ENCODE measurements at regions not wholly inside any gene's neighbourhood (a gene's known extent, or its start where the extent isn't known, plus 50 kb on each side); places are given as distances from the start of the nearest gene placed in this dataset.

DNA sequence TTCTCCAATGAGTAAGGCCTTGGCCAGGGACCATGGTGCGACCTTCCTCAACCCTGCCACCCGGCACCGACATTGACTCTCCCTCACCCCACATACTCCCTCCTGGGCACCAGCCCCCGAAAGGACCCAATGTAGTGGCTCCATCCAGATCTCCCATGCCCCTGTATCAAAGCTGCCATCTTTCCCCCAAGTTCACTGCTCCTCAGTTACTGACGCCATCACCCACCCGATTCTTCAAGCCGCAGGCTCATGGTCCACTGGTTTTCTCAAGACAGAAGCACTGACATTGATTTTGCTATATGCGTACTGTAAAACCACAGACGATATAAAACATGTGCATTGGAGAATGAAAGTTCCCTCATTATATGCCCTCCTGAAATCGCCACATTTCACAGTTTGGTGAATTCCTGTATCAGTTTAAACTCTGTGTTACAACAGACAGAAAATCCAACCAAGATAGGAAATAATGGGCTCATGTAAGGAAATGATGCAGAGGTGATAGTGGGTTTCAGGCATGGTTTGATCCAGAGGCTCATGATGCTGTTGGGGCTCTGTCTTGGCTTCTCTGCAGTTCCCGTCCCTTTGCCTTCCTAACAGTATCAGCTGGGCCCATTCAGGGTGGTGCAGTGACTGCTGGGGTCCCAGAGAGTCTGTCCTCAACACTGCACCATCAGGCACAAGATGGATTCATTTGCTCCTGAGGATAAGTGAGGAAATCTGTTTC, 207.3 kb upstream of the IER5L start:
- H3K27me3 Mint-ChIP-seq: peaks cover 4% of the 10 kb centered on the region
- intact Hi-C loops (cut with micrococcal nuclease): no loop called here

DNA sequence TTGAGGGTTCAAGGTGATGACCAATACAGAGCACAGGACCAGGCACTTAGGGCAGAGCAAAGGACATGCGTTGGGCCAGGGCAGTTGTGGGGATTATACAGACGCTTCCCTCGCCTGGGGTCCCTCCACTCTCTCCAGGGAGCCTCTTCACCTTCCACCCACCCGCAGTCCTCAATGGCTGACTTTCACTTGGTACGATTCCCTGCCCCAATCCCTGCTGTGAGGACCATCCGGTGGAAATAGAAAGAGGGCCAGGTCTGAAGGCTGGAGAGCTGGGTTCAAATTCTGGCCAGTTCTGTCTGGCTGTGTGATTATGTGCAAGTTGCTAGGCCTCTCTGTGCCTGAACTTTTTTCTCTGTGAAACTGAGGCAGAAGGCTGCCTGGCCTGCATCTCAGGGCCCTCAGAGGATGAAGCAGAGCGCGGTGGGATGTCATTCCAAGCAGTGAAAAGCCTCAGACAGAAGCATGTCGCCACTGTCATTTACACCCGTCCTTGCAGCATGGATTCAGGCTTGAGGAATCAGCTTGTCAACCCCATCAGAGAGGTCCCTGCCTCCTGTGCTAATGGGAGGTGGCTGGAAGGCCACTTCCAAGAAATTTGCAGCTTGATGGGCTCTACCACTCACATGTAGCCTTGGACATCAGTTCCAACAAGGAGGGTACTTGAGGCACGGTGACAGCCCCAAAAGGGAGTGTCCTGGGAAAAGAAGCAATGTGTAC, 206.6 kb upstream of the IER5L start:
- Mint-ChIP-seq H3K36me3 (ENCODE audit: low read depth) (no peaks in the 10 kb centered on the region), H3K9me3 (no peaks in the 10 kb centered on the region), H3K4me3 (peak overlapping the region; percentile 74), H3K27me3 (peaks cover 4% of the 10 kb centered on the region), H3K4me1 (ENCODE audit: low read depth) (peaks cover 37% of the 10 kb centered on the region), H3K27ac (peak overlapping the region; percentile 95)
- intact Hi-C loops (cut with micrococcal nuclease): loop anchor here (5.0 kb wide), 1 partner anchor 33 kb away; no protein-coding TSS in a partner anchor

More for the DNA sequence above, 207.3 kb upstream of the IER5L start:
- Mint-ChIP-seq H3K4me1 (ENCODE audit: low read depth) (peaks cover 37% of the 10 kb centered on the region), H3K4me3 (no peak overlapping the region), H3K36me3 (ENCODE audit: low read depth) (no peaks in the 10 kb centered on the region), H3K27ac (no peak overlapping the region), H3K9me3 (no peaks in the 10 kb centered on the region)

DNA sequence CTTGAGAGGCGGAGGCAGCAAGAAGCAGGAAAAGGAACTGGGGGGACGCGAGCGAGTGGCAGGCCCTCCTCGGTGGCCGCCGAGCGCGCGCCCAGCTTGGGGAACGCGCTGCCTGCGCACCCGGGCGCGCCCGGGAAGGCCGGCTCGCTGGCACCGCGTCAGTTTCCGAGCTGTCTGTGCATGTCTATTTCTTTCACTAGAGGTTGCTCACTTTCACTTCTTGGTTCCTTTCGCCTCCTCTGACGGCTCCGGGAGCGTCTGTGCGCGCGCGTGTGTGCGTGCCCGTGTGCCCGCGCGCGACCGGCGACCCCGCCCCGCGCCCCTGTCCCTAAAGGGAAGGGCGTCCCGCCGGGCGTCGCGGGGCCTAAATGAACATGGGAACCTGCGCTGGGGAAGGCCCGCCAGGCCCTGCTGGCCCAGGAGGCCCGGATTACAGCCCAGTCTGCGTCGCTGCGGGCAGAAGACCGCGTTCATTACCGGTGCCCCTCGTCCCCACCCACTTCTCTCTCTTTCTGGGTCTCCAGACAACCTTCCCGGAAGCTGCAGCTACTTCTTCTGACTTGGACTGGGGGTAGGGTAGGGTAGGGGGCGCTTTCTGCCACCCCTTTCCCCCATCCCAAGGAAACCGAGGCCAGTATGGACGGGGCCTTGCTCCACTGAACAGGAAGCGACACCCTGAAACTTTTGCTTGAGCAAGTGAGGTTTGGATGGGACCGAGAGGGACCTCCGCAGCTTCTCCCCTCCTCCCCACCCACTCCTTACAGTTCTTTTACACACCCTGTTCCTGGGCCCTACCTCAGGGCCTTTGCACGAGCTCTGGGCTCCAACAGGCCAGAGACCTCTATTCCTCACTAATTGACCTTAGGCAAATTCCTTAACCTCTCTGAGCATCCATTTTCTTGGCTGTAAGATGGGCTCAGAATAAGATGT, 205.8 kb upstream of the IER5L start:
- peak overlapping the region; percentile 95 for H3K27ac Mint-ChIP-seq
- no peaks in the 10 kb centered on the region for H3K9me3 Mint-ChIP-seq
- H3K4me3 Mint-ChIP-seq: peak overlapping the region; percentile 74
- H3K4me1 Mint-ChIP-seq (ENCODE audit: low read depth): peaks cover 37% of the 10 kb centered on the region
- H3K36me3 Mint-ChIP-seq (ENCODE audit: low read depth): no peaks in the 10 kb centered on the region
- intact Hi-C loops (cut with micrococcal nuclease): loop anchor here (2.0 to 5.0 kb wide), 2 partner anchors 33 to 63 kb away; no protein-coding TSS in a partner anchor
- peaks cover 4% of the 10 kb centered on the region for H3K27me3 Mint-ChIP-seq

DNA sequence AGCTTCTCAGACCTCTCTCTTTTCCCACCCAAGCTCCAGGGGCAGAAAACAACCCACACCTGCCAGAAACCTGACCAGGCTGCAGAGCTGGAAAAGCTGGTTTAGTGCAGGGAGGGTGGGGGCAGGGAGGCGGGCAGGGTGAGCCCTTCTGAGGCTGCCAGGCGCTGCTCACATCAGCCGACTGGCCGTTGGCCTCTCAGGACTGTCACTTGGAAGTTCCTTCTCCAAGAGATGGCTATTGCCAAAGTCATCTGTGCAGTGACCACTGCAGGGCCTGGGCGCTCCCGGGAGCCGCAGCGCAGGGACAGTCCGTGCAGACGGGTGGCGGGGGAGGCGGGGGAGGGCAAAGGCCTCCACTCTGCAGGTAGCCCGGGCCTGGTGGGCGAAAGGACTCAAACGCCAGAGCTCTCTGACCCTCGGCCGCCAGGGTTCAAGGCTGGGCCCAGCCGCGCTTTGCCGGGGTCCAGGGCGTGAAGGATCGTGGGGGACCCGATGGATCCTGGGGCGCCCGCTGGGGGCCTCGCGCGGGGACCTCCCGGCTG, 205.0 kb upstream of the IER5L start:
- peaks cover 37% of the 10 kb centered on the region for H3K4me1 Mint-ChIP-seq (ENCODE audit: low read depth)
- no peaks in the 10 kb centered on the region for H3K36me3 Mint-ChIP-seq (ENCODE audit: low read depth)
- H3K9me3 Mint-ChIP-seq: no peaks in the 10 kb centered on the region
- peaks cover 5% of the 10 kb centered on the region for H3K27me3 Mint-ChIP-seq
- peak overlapping the region; percentile 95 for H3K27ac Mint-ChIP-seq
- H3K4me3 Mint-ChIP-seq: peak overlapping the region; percentile 74
- intact Hi-C loops (cut with micrococcal nuclease): loop anchor here (2.0 to 5.0 kb wide), 2 partner anchors 34 to 62 kb away; no protein-coding TSS in a partner anchor

DNA sequence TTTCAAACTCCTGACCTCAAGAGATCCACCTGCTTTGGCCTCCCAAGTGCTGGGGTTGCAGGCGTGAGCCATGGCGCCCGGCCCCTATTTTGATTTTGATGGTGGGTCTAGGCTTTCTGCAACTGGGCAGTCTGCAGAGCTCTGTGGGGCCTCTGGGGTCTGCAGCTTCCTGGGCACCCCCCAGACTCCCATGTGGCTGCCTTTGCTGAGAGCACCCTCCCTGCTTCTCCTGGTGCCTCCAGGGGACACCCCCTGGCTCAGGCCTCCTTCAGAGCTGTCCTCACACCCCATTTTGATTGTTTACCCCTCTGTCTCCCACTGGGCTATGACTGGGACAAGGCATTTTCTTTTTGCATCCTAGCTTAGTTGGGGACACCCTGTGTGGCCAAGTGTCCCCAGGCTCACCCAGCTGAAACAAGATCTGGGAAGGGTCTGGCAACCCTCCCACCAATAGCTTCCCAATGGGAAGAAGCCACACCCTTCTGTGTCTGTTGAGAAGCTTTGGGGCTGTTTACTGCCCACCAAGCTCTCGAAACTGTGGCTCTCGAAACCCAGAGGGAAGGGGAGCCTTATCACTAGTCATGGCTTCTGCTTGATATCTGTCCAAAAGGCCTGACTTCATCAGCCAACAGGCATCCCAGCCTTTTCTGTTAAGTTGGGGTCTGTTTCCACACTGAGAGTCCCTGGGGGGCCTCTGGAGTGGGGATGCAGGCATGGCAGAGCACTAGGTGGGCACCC, 204.4 kb upstream of the IER5L start:
- Mint-ChIP-seq H3K4me3 (peak overlapping the region; percentile 74), H3K9me3 (no peaks in the 10 kb centered on the region), H3K27ac (peak overlapping the region; percentile 95), H3K36me3 (ENCODE audit: low read depth) (no peaks in the 10 kb centered on the region), H3K4me1 (ENCODE audit: low read depth) (peaks cover 37% of the 10 kb centered on the region), H3K27me3 (peaks cover 4% of the 10 kb centered on the region)
- intact Hi-C loops (cut with micrococcal nuclease): loop anchor here (2.0 to 5.0 kb wide), 2 partner anchors 35 to 62 kb away; no protein-coding TSS in a partner anchor

DNA sequence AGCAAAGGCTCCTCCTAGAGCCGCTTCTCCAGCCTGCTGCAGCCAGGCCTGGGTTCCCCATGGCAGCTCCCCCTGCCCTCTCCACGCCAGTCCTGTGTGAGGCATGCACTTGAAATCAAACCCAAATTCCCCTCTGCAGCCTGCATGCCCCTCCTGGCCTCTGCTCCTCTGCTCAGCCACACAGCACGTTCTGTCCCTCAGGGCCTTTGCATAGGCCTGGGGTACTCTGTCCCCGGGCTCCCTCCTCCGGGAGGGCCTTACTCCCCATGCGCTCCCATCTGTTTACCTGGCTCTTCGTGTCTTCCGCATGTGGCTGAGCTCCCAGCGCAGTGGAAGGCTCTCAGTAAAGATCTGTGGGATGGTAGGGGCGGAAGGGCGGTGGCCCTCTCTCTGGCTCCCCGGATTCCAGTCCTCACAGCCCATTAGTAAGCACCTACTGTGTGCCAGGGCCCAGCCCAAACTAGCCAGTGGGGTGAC, 203.5 kb upstream of the IER5L start:
- Mint-ChIP-seq H3K4me3 (no peak overlapping the region), H3K27me3 (peaks cover 4% of the 10 kb centered on the region), H3K4me1 (ENCODE audit: low read depth) (peaks cover 31% of the 10 kb centered on the region), H3K36me3 (ENCODE audit: low read depth) (no peaks in the 10 kb centered on the region), H3K27ac (no peak overlapping the region), H3K9me3 (no peaks in the 10 kb centered on the region)
- intact Hi-C loops (cut with micrococcal nuclease): loop anchor here (5.0 kb wide), 1 partner anchor 36 kb away; no protein-coding TSS in a partner anchor

DNA sequence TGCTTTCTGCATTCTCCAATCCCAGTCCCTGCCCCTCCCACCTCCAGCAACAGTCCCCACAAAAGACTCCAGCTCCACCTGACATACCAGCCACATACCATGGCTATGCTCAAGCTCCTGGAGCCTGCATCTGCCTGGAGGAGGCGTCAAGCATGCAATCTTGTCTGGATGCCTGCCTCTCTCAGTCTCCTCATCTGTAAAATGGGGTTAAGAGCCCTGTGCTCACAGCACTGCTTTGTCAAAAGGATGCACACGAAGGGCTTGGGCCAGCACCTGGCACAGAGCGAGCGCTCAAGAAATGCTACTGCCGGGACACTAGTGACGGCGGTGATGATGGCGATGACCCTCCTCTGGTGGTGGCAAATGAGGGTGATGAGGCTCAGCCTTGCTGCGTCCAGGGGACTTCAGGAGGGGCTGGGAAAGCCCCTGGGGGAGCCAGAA, 202.9 kb upstream of the IER5L start:
- Mint-ChIP-seq H3K27me3 (peaks cover 4% of the 10 kb centered on the region), H3K36me3 (ENCODE audit: low read depth) (no peaks in the 10 kb centered on the region), H3K4me1 (ENCODE audit: low read depth) (peaks cover 26% of the 10 kb centered on the region), H3K4me3 (no peak overlapping the region), H3K9me3 (no peaks in the 10 kb centered on the region), H3K27ac (no peak overlapping the region)
- intact Hi-C loops (cut with micrococcal nuclease): loop anchor here (5.0 kb wide), 1 partner anchor 36 kb away; no protein-coding TSS in a partner anchor

DNA sequence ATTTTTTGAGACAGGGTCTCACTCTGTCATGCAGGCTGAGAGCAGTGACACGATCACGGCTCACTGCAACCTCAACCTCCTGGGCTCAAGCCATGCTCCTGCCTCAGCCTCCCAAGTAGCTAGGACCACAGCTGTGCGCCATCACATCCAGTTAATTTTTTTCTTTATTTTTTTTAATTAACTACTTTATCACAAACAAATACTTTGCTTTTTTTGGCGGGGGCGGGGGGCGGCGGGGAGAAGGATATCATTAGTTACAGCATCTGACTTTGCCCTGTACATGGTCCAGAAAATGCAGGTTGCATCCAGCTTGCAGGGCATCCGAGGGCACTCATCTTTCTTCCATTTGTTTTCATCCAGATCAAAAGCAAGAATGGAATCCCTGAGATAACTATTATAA, 201.8 kb upstream of the IER5L start:
- intact Hi-C loops (cut with micrococcal nuclease): loop anchor here (5.0 kb wide), 1 partner anchor 37 kb away; no protein-coding TSS in a partner anchor

DNA sequence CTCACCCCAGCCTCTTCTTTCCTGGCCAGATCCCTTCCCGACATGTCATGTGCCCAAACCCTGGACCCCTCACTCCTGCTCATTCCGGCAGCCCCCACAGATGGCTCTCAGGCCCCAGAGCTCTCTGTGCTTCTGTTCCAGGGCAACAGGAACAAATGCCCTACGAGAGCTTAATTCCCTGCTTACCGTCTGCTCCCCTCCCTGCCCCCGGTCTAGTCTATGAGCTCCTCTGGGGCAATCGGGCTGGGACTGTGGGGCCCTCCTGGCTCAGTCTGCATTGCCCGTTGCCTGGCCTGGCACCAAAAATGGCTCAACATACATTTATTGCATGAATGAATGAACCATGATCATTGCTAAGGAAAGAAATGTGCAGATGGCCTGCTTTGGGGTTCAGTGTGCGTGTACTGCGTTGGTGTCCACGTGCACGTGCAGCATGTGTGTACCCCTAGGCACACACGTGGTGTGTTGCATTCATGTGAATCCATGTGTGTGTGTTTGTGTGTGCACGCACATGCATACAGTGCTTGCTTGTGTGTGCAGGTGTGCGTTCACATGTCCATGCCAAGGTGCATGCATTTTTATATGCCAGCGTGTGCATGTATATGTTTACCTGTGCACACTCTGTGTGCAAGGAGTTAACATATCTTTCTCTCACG, 201.2 kb upstream of the IER5L start:
- intact Hi-C loops (cut with micrococcal nuclease): no loop called here
- Mint-ChIP-seq H3K4me3 (no peak overlapping the region), H3K9me3 (no peaks in the 10 kb centered on the region), H3K36me3 (ENCODE audit: low read depth) (no peaks in the 10 kb centered on the region), H3K4me1 (ENCODE audit: low read depth) (peaks cover 24% of the 10 kb centered on the region), H3K27ac (no peak overlapping the region), H3K27me3 (peaks cover 4% of the 10 kb centered on the region)

More for the DNA sequence above, 201.8 kb upstream of the IER5L start:
- Mint-ChIP-seq H3K4me1 (ENCODE audit: low read depth) (peaks cover 25% of the 10 kb centered on the region), H3K27ac (no peak overlapping the region), H3K4me3 (no peak overlapping the region), H3K36me3 (ENCODE audit: low read depth) (no peaks in the 10 kb centered on the region), H3K9me3 (no peaks in the 10 kb centered on the region), H3K27me3 (peaks cover 4% of the 10 kb centered on the region)

DNA sequence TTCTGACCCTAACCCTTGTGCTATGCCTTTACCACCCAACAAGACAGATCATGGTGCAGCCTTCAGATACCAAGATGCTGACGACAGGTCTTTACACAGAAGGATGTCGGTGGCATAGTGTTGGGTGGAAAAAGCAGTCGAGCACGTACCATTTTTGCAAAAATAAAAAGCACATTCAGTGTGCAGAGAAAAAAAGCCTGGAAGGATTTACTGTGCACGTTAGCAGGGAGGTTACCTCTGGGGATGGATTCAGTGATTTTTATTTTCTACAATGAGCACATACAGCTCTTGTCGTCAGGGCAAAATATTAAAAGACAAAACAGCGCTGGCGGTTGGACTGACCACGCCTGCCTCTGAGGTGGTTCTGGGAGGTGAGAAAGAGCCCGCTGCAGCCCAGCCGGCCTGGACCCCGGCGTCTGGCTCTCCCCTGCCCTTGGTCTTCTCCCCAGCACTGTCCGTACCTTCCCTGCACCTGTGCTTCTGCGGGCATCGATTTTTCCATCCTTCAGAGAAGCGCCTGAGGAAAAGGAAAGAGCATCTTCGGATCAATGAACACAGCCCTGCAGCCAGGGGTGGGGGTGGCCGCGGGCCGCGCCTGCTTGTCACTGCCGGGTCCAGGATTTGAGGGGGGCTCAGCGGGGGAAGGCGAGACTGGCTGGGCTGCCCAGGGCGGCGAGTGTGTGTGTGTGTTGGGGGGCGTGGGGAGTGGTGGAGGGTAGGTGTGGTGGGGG, 200.0 kb upstream of the IER5L start:
- intact Hi-C loops (cut with micrococcal nuclease): no loop called here
- no peaks in the 10 kb centered on the region for H3K36me3 Mint-ChIP-seq (ENCODE audit: low read depth)
- H3K9me3 Mint-ChIP-seq: no peaks in the 10 kb centered on the region
- H3K27ac Mint-ChIP-seq: no peak overlapping the region
- H3K27me3 Mint-ChIP-seq: peaks cover 4% of the 10 kb centered on the region
- H3K4me3 Mint-ChIP-seq: no peak overlapping the region
- H3K4me1 Mint-ChIP-seq (ENCODE audit: low read depth): peaks cover 15% of the 10 kb centered on the region

DNA sequence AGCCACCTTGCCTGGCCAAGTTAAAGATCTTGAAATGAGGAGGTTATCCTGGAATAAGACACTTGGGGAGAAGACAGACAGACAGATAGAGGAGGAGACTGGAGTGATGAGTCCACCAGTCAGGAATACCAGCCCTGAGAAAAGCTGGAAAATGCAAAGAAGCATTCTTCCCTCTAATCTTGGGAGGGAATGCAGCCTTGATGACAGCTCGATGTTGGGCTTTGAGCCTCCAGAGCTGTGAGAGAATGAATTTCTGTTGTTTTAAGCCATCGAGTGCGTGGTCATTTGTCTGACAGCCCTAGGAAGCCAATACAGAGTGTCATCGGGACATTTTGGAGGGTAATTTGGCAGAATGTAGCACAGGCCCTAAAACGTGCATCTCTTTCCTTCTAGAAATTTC, 199.1 kb upstream of the IER5L start:
- Mint-ChIP-seq H3K27me3 (peaks cover 4% of the 10 kb centered on the region), H3K4me1 (ENCODE audit: low read depth) (peaks cover 11% of the 10 kb centered on the region), H3K27ac (no peak overlapping the region), H3K9me3 (no peaks in the 10 kb centered on the region), H3K36me3 (ENCODE audit: low read depth) (no peaks in the 10 kb centered on the region), H3K4me3 (no peak overlapping the region)
- intact Hi-C loops (cut with micrococcal nuclease): no loop called here

DNA sequence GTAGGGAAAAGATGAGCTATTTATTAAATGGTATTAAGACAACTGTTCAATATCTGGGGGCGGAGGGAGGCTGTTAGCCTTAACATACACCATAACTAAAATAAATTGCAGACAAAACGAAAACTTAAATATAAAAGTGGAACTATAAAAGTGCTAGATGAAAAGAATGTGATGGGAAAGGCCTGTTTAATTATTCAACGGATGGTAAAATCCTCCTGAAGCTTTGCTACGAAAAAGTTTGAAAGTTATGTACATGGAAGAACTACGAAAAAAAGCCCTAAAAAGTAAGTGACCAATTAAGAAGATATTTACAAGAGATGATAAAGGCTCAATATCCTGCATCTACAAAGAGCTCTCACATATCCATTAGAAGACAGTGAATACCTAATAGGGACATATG, 197.8 kb upstream of the IER5L start:
- peaks cover under 1% of the 10 kb centered on the region for H3K9me3 Mint-ChIP-seq
- H3K27ac Mint-ChIP-seq: no peak overlapping the region
- peaks cover 10% of the 10 kb centered on the region for H3K4me1 Mint-ChIP-seq (ENCODE audit: low read depth)
- H3K27me3 Mint-ChIP-seq: peaks cover 1% of the 10 kb centered on the region
- H3K4me3 Mint-ChIP-seq: no peak overlapping the region
- intact Hi-C loops (cut with micrococcal nuclease): no loop called here
- H3K36me3 Mint-ChIP-seq (ENCODE audit: low read depth): no peaks in the 10 kb centered on the region

Data from dendritic cell treated with granulocyte-macrophage colony-stimulating factor and Interleukin-4, amounts not matched to agents 40 ng/mL and 50 ng/mL, for 4 days (primary cell).